CD14-positive monocyte (primary cell): ENCODE measurements at regions not wholly inside any gene's neighbourhood (a gene's known extent, or its start where the extent isn't known, plus 50 kb on each side); places are given as distances from the start of the nearest gene placed in this dataset.

Experiments
- DNase-seq, 3 donors: peaks; one replicate each; pipeline ENCODE4 v3.0.0-alpha.2; 2011 to 2022
- H2AFZ ChIP-seq: 2 replicates; pipeline ENCODE4 v1.6.0; 2012; ENCODE audit warnings: mild to moderate bottlenecking, low read depth, low read length, inconsistent platforms; ENCODE audit not compliant: insufficient read depth, poor library complexity, severe bottlenecking
- H3K27ac ChIP-seq, 2 donors: 1 replicate in 1 of 2; 2 replicates in 1 of 2; pipeline ENCODE4 v1.5.1; 2012 to 2013; ENCODE audit warnings: low read length in 2 of 2, control low read depth in 1 of 2, inconsistent platforms in 1 of 2, low read depth in 1 of 2, mild to moderate bottlenecking in 1 of 2
- H3K27me3 ChIP-seq, 2 donors: one replicate each; pipeline versions ENCODE4 v1.6.0 to v1.6.1; 2011 to 2013; ENCODE audit warnings: low read length in 2 of 2; ENCODE audit not compliant: control insufficient read depth in 2 of 2, insufficient read depth in 2 of 2
- H3K36me3 ChIP-seq, 2 donors: replicated peaks in 1 of 2; 1 replicate in 1 of 2; 2 replicates in 1 of 2; pipeline versions ENCODE4 v1.5.1 to v1.6.1; 2012 to 2013; ENCODE audit warnings: low read length in 2 of 2, control low read depth in 1 of 2, inconsistent platforms in 1 of 2, mild to moderate bottlenecking in 1 of 2; ENCODE audit not compliant: insufficient read depth in 2 of 2, control insufficient read depth in 1 of 2
- H3K4me1 ChIP-seq, 2 donors: 1 replicate in 1 of 2; 2 replicates in 1 of 2; pipeline versions ENCODE4 v1.5.1 to v1.6.1; 2012 to 2013; ENCODE audit warnings: low read length in 2 of 2, control low read depth in 1 of 2, inconsistent platforms in 1 of 2, mild to moderate bottlenecking in 1 of 2, moderate library complexity in 1 of 2; ENCODE audit not compliant: insufficient read depth in 2 of 2, control insufficient read depth in 1 of 2
- H3K4me2 ChIP-seq: replicated peaks from 2 replicates; pipeline ENCODE3; 2012; ENCODE audit warnings: low read length, moderate library complexity, mild to moderate bottlenecking; ENCODE audit not compliant: poor library complexity, severe bottlenecking; ENCODE audit errors: extremely low read depth
- H3K4me3 ChIP-seq, 3 experiments: fragments of 200-600 bp in 1 of 3; sonication (generic) in 1 of 3; replicated peaks in 1 of 3; 1 replicate in 2 of 3; 2 replicates in 1 of 3; pipeline ENCODE4 v1.5.1; 2011 to 2013; ENCODE audit warnings: low read length in 3 of 3, mild to moderate bottlenecking in 3 of 3, control low read depth in 2 of 3, low read depth in 2 of 3, inconsistent platforms in 1 of 3, moderate library complexity in 1 of 3
- H3K79me2 ChIP-seq: 2 replicates; pipeline ENCODE4 v1.6.0; 2012; ENCODE audit warnings: mild to moderate bottlenecking, control low read depth, inconsistent platforms, low read length, moderate library complexity; ENCODE audit not compliant: insufficient read depth
- H3K9ac ChIP-seq: 2 replicates; pipeline ENCODE4 v1.6.0; 2017; ENCODE audit warnings: low read length, mild to moderate bottlenecking; ENCODE audit not compliant: insufficient read depth, poor library complexity, severe bottlenecking
- H3K9me3 ChIP-seq, 2 donors: replicated peaks in 1 of 2; 1 replicate in 1 of 2; 2 replicates in 1 of 2; pipeline versions ENCODE4 v1.5.1 to v1.6.1; 2012 to 2013; ENCODE audit warnings: low read length in 2 of 2, control low read depth in 1 of 2; ENCODE audit not compliant: control insufficient read depth in 1 of 2, insufficient read depth in 1 of 2
- H4K20me1 ChIP-seq: 2 replicates; pipeline ENCODE4 v1.6.0; 2012; ENCODE audit warnings: mild to moderate bottlenecking, low read length, control low read depth, moderate library complexity; ENCODE audit not compliant: insufficient read depth
- H3K27ac Mint-ChIP-seq, 7 donors: one replicate each; pipeline ENCODE4 v1.8.0; 2020; ENCODE audit warnings: mild to moderate bottlenecking in 7 of 7, mixed read lengths in 7 of 7, moderate library complexity in 6 of 7, inconsistent platforms in 2 of 7
- H3K27me3 Mint-ChIP-seq, 3 donors: one replicate each; pipeline ENCODE4 v1.8.0; 2021 to 2022; ENCODE audit warnings: low read depth in 3 of 3, mild to moderate bottlenecking in 3 of 3, mixed read lengths in 3 of 3, moderate library complexity in 3 of 3, inconsistent platforms in 1 of 3
- H3K36me3 Mint-ChIP-seq, 2 donors: one replicate each; pipeline ENCODE4 v1.8.0; 2020; ENCODE audit warnings: mixed read lengths in 2 of 2, inconsistent platforms in 1 of 2, mild to moderate bottlenecking in 1 of 2
- H3K4me1 Mint-ChIP-seq: one replicate; pipeline ENCODE4 v1.8.0; 2020; ENCODE audit warnings: mild to moderate bottlenecking, mixed read lengths
- H3K4me3 Mint-ChIP-seq, 2 donors: one replicate each; pipeline ENCODE4 v1.8.0; 2020; ENCODE audit warnings: mild to moderate bottlenecking in 2 of 2, mixed read lengths in 2 of 2, moderate library complexity in 1 of 2
- H3K9me3 Mint-ChIP-seq, 7 donors: one replicate each; pipeline ENCODE4 v1.8.0; 2020 to 2022; ENCODE audit warnings: mixed read lengths in 7 of 7, mild to moderate bottlenecking in 6 of 7, moderate library complexity in 6 of 7, inconsistent platforms in 2 of 7
- WGBS: methylation state at CpG from one replicate; pipeline ENCODE4 v1.1.5; 2013; ENCODE audit warnings: missing lambda C conversion rate; ENCODE audit not compliant: insufficient coverage; 5-methylcytosine and 5-hydroxymethylcytosine counted together
- intact Hi-C, 2 donors: fragments of 100-400 bp; cut with micrococcal nuclease; formaldehyde crosslinking; loops; one replicate each; pipeline versions ENCODE4 v1.15.0 to v1.15.1; 2023
- TF ChIP-seq, protein P1 (sequence below): fragments of 200-600 bp; IDR thresholded peaks from one replicate; pipeline ENCODE4 v1.8.0; 2022; ENCODE audit warnings: antibody characterized with exemption, mild to moderate bottlenecking

DNA sequence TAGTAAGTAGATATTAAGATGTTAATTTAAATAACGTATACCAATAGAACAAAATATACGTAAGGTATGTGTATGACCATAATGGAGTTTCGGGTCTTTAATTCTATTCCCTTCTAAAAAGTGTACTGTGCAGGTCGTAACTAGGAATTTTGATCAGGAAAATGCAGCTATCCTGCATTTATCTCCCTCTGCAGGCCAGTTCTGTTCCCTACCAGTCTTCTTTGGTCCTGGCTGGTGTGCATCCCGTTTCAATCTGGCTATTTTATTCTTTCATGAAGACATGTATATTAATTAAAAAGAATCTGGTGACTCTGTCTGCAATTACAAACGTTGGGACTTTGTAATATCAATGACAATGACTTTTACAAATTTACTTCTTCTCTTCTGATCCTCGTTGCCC, 534.1 kb upstream of the AADAT start:
- Histone ChIP-seq H3K36me3 (no peaks in the 10 kb centered on the region), H3K9me3 (peaks cover 0 to 11% of the 10 kb centered on the region in 2 donors), H3K79me2 (no peaks in the 10 kb centered on the region), H3K9ac (no peak overlapping the region), H3K27me3 (no peaks in the 10 kb centered on the region), H2AFZ (no peak overlapping the region), H4K20me1 (no peaks in the 10 kb centered on the region), H3K4me1 (no peaks in the 10 kb centered on the region), H3K27ac (no peak overlapping the region), H3K4me2 (no peak overlapping the region), H3K4me3 (no peak overlapping the region)
- 69% methylated on average over 2 of the region's 7 CpGs for WGBS
- TF ChIP-seq, protein P1, sequence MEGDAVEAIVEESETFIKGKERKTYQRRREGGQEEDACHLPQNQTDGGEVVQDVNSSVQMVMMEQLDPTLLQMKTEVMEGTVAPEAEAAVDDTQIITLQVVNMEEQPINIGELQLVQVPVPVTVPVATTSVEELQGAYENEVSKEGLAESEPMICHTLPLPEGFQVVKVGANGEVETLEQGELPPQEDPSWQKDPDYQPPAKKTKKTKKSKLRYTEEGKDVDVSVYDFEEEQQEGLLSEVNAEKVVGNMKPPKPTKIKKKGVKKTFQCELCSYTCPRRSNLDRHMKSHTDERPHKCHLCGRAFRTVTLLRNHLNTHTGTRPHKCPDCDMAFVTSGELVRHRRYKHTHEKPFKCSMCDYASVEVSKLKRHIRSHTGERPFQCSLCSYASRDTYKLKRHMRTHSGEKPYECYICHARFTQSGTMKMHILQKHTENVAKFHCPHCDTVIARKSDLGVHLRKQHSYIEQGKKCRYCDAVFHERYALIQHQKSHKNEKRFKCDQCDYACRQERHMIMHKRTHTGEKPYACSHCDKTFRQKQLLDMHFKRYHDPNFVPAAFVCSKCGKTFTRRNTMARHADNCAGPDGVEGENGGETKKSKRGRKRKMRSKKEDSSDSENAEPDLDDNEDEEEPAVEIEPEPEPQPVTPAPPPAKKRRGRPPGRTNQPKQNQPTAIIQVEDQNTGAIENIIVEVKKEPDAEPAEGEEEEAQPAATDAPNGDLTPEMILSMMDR = no peak
- Mint-ChIP-seq H3K9me3 (peaks cover 2 to 8% (median 5%) of the 10 kb centered on the region in 7 donors), H3K27me3 (no peaks in the 10 kb centered on the region), H3K27ac (no peak overlapping the region), H3K4me1 (no peaks in the 10 kb centered on the region), H3K36me3 (no peaks in the 10 kb centered on the region), H3K4me3 (no peak overlapping the region)
- intact Hi-C loops = no loop called here
- DNase-seq = no peak

- no peaks in the 10 kb centered on the region for H4K20me1 ChIP-seq
- no peak overlapping the region for H3K9ac ChIP-seq
- H3K4me2 ChIP-seq = no peak overlapping the region
- H3K4me1 ChIP-seq = no peaks in the 10 kb centered on the region
- intact Hi-C loops = no loop called here
- no peak overlapping the region for H3K4me3 ChIP-seq
- peaks cover 0 to 3% of the 10 kb centered on the region in 2 donors for H3K9me3 ChIP-seq
- Mint-ChIP-seq H3K4me3 (no peak overlapping the region), H3K27ac (no peak overlapping the region), H3K9me3 (peaks cover 0 to 6% (median 3%) of the 10 kb centered on the region in 7 donors), H3K27me3 (peaks cover 0 to 1% (median 0%) of the 10 kb centered on the region in 3 donors), H3K4me1 (no peaks in the 10 kb centered on the region), H3K36me3 (no peaks in the 10 kb centered on the region)
- 75% methylated on average over 1 of the region's 2 CpGs for WGBS
- TF ChIP-seq, protein P1 = no peak
- no peak for DNase-seq
- no peak overlapping the region for H2AFZ ChIP-seq
- H3K27me3 ChIP-seq = no peaks in the 10 kb centered on the region
- no peaks in the 10 kb centered on the region for H3K36me3 ChIP-seq
- no peaks in the 10 kb centered on the region for H3K79me2 ChIP-seq
- no peak overlapping the region for H3K27ac ChIP-seq
These were observed 520.7 kb upstream of the AADAT start for GRCh38 chr4:170610434-170610833.
